Epithelial cell of esophagus (primary cell): ENCODE measurements at regions not wholly inside any gene's neighbourhood (a gene's known extent, or its start where the extent isn't known, plus 50 kb on each side); places are given as distances from the start of the nearest gene placed in this dataset.

Experiments
- DNase-seq: peaks from one replicate; pipeline ENCODE4 v3.0.0; 2010; ENCODE audit warnings: low read depth
- H3K4me3 ChIP-seq: 2 replicates; pipeline ENCODE4 v1.5.1; 2011; ENCODE audit warnings: mild to moderate bottlenecking, low read length, control low read depth
- TF ChIP-seq, protein P1 (sequence below): IDR thresholded peaks from 2 replicates; pipeline ENCODE4 v1.5.1; 2011; ENCODE audit warnings: low read depth, mild to moderate bottlenecking, low read length, control low read depth, inconsistent platforms; ENCODE audit not compliant: insufficient read depth; ENCODE audit errors: missing control alignments

DNA sequence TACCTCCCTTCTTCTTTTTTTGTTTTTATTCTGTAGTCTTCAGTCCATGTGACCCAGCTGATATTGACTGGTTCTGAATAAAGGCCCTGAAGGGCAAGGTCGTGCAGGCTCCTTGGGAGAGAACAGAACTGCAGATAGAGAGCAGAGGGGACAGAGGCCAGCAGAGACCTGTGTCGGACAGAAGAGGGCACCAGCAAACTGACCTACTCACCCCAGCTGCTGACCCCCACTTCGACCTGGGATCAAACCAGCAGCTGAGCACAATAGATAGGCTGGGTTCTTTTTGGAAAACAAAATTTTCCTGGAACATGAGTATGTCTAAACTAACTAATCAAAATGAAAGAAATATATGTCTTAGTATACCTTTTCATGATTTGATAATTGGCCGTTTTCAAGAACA, 695.1 kb downstream of the NR2F1-AS1 start:
- TF ChIP-seq, protein P1, sequence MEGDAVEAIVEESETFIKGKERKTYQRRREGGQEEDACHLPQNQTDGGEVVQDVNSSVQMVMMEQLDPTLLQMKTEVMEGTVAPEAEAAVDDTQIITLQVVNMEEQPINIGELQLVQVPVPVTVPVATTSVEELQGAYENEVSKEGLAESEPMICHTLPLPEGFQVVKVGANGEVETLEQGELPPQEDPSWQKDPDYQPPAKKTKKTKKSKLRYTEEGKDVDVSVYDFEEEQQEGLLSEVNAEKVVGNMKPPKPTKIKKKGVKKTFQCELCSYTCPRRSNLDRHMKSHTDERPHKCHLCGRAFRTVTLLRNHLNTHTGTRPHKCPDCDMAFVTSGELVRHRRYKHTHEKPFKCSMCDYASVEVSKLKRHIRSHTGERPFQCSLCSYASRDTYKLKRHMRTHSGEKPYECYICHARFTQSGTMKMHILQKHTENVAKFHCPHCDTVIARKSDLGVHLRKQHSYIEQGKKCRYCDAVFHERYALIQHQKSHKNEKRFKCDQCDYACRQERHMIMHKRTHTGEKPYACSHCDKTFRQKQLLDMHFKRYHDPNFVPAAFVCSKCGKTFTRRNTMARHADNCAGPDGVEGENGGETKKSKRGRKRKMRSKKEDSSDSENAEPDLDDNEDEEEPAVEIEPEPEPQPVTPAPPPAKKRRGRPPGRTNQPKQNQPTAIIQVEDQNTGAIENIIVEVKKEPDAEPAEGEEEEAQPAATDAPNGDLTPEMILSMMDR = no peak
- DNase-seq = no peak
- no peak overlapping the region for H3K4me3 ChIP-seq

- no peak for DNase-seq
- TF ChIP-seq, protein P1 = no peak
- no peak overlapping the region for H3K4me3 ChIP-seq
Measured at GRCh38 chr5:92884469-92884868, 696.5 kb downstream of the NR2F1-AS1 start.

DNA sequence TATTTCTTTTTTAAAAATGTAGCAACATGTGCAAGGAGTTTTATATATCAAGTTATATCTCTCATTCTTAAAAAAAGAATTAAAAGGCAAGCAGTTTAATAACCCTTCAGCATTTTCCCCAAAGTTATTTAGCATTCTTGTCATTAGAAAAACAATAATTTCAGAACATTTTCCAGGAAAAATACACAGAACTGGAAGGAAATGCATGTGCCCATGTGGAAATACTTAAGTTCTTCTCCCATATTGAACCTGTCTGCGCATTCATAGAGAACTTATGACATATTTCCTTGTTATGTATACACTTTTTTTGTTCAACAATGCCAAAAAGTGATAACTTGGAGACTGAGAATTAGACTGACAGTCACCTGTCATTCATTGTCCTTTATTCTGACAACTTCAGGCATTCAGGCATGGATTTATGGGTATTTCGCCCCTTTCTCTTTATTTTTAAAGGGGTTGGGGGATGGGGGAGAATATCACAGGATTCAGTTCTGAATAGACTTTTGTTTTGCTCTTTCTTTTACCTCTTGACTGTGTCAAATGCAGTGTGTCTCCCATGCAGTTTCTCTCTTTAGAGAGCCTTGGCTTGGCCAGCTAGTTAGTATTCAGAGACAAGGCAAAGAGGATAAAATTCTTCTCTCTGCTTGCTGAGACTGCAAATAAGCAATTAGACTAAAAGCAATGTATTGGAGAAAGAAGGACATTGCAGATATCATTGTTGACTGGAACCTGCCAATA, 701.0 kb downstream of the NR2F1-AS1 start:
- TF ChIP-seq, protein P1 = no peak
- DNase-seq = no peak

DNA sequence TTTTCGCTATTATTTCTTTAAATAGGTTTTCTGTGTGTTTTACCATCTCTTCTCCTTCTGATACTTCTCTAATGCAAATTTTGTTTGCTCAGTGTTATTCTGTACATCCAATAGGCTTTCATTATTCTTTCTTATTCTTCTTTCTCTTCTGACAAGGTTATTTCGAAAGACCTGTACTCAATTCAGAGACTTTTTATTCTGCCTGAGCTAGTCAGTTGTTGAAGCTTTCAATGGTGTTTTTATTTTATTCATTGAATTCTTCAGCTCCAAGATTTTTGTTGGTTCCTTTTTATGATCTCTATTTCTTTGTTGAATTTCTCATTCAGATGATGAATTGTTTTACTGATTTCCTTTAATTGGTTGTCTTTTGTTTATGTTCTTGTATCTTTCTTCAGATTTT, 706.2 kb downstream of the NR2F1-AS1 start:
- no peak overlapping the region for H3K4me3 ChIP-seq
- TF ChIP-seq, protein P1 = no peak
- DNase-seq = no peak

More for the DNA sequence above, 701.0 kb downstream of the NR2F1-AS1 start:
- no peak overlapping the region for H3K4me3 ChIP-seq

GRCh38 chr5:92868442-92868841, 712.6 kb downstream of the NR2F1-AS1 start:
- TF ChIP-seq, protein P1 = no peak
- DNase-seq = no peak
- no peak overlapping the region for H3K4me3 ChIP-seq

GRCh38 chr5:92864591-92864990, 716.4 kb downstream of the NR2F1-AS1 start:
- DNase-seq = no peak
- TF ChIP-seq, protein P1 = no peak
- no peak overlapping the region for H3K4me3 ChIP-seq

DNA sequence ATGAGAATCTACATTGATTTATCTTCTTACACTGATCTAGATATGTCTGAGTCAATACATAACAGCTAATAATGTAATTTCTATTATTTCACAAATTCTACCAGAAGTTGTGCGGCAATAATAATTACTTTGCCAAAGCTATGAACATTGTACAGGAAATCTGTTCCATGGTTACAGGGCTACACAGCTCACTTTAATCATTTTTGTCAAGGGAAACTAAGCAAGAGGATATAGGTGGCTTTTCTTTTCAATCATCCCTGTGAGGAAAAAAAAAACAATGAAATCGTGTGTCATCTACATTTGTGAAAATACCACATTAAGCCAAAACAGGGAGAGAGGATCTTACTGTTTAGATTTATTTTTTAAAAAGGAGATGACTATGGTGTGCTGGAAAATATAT, 717.4 kb downstream of the NR2F1-AS1 start:
- no peak for DNase-seq
- TF ChIP-seq, protein P1 = no peak
- H3K4me3 ChIP-seq = no peak overlapping the region
